ENCODE measurements at regions not wholly inside any gene's neighbourhood (a gene's known extent, or its start where the extent isn't known, plus 50 kb on each side); places are given as distances from the start of the nearest gene placed in this dataset.

- H3K4me3 ChIP-seq (ENCODE audit: low read depth, low read length), result no peak overlapping the region
- no peak for TF ChIP-seq CTCF (IDR thresholded peaks at IDR 0.05; ENCODE audit: insufficient read depth, low read length, poor library complexity, severe bottlenecking)
- no peaks in the 10 kb centered on the region for H3K27me3 ChIP-seq (ENCODE audit: control insufficient read depth, insufficient read depth, low read length)
- no peak for DNase-seq (ENCODE audit: low read depth)
- H3K36me3 ChIP-seq (ENCODE audit: control insufficient read depth, insufficient read depth, low read length), result no peaks in the 10 kb centered on the region
Measured at GRCh38 chr2:48183276-48183675, 131.2 kb upstream of the FOXN2 start.

- no peaks in the 10 kb centered on the region for H3K27me3 ChIP-seq (ENCODE audit: control insufficient read depth, insufficient read depth, low read length)
- DNase-seq (ENCODE audit: low read depth), result no peak
- no peak overlapping the region for H3K4me3 ChIP-seq (ENCODE audit: low read depth, low read length)
- TF ChIP-seq CTCF (IDR thresholded peaks at IDR 0.05; ENCODE audit: insufficient read depth, low read length, poor library complexity, severe bottlenecking), result no peak
- H3K36me3 ChIP-seq (ENCODE audit: control insufficient read depth, insufficient read depth, low read length), result no peaks in the 10 kb centered on the region
Measured at GRCh38 chr2:48183991-48184390, 130.5 kb upstream of the FOXN2 start.

GRCh38 chr2:48187503-48187902 lies 127.0 kb upstream of the FOXN2 start:
- H3K36me3 ChIP-seq (ENCODE audit: control insufficient read depth, insufficient read depth, low read length), result no peaks in the 10 kb centered on the region
- no peak for TF ChIP-seq CTCF (IDR thresholded peaks at IDR 0.05; ENCODE audit: insufficient read depth, low read length, poor library complexity, severe bottlenecking)
- H3K4me3 ChIP-seq (ENCODE audit: low read depth, low read length), result no peak overlapping the region
- no peaks in the 10 kb centered on the region for H3K27me3 ChIP-seq (ENCODE audit: control insufficient read depth, insufficient read depth, low read length)
- no peak for DNase-seq (ENCODE audit: low read depth)

GRCh38 chr2:48189552-48190228 lies 124.8 kb upstream of the FOXN2 start:
- no peak for DNase-seq (ENCODE audit: low read depth)
- no peaks in the 10 kb centered on the region for H3K36me3 ChIP-seq (ENCODE audit: control insufficient read depth, insufficient read depth, low read length)
- no peak for TF ChIP-seq CTCF (IDR thresholded peaks at IDR 0.05; ENCODE audit: insufficient read depth, low read length, poor library complexity, severe bottlenecking)
- H3K27me3 ChIP-seq (ENCODE audit: control insufficient read depth, insufficient read depth, low read length), result no peaks in the 10 kb centered on the region
- H3K4me3 ChIP-seq (ENCODE audit: low read depth, low read length), result no peak overlapping the region

GRCh38 chr2:48190230-48190629 lies 124.3 kb upstream of the FOXN2 start:
- TF ChIP-seq CTCF (IDR thresholded peaks at IDR 0.05; ENCODE audit: insufficient read depth, low read length, poor library complexity, severe bottlenecking), result no peak
- DNase-seq (ENCODE audit: low read depth), result no peak
- no peaks in the 10 kb centered on the region for H3K27me3 ChIP-seq (ENCODE audit: control insufficient read depth, insufficient read depth, low read length)
- H3K36me3 ChIP-seq (ENCODE audit: control insufficient read depth, insufficient read depth, low read length), result no peaks in the 10 kb centered on the region
- H3K4me3 ChIP-seq (ENCODE audit: low read depth, low read length), result no peak overlapping the region

- no peaks in the 10 kb centered on the region for H3K27me3 ChIP-seq (ENCODE audit: control insufficient read depth, insufficient read depth, low read length)
- no peaks in the 10 kb centered on the region for H3K36me3 ChIP-seq (ENCODE audit: control insufficient read depth, insufficient read depth, low read length)
- H3K4me3 ChIP-seq (ENCODE audit: low read depth, low read length), result no peak overlapping the region
- TF ChIP-seq CTCF (IDR thresholded peaks at IDR 0.05; ENCODE audit: insufficient read depth, low read length, poor library complexity, severe bottlenecking), result no peak
- no peak for DNase-seq (ENCODE audit: low read depth)
Measured at GRCh38 chr2:48194641-48195040, 119.8 kb upstream of the FOXN2 start.

Data from kidney epithelial cell (primary cell).